SHP77 (cell line): ENCODE measurements at regions not wholly inside any gene's neighbourhood (a gene's known extent, or its start where the extent isn't known, plus 50 kb on each side); places are given as distances from the start of the nearest gene placed in this dataset.
A peak's percentile ranks its signal among the peaks of the same experiment; 100 is the strongest.
"Not testable (repeated sequence)": the region's sequence is repeated elsewhere in the genome, so short reads cannot be mapped to it uniquely, and the experiment has no call there.

ENCODE experiments used
- DNase-seq, 2 experiments: peaks; one replicate each; lab custom pipeline; 2025; lab: John Stamatoyannopoulos, UW

DNA sequence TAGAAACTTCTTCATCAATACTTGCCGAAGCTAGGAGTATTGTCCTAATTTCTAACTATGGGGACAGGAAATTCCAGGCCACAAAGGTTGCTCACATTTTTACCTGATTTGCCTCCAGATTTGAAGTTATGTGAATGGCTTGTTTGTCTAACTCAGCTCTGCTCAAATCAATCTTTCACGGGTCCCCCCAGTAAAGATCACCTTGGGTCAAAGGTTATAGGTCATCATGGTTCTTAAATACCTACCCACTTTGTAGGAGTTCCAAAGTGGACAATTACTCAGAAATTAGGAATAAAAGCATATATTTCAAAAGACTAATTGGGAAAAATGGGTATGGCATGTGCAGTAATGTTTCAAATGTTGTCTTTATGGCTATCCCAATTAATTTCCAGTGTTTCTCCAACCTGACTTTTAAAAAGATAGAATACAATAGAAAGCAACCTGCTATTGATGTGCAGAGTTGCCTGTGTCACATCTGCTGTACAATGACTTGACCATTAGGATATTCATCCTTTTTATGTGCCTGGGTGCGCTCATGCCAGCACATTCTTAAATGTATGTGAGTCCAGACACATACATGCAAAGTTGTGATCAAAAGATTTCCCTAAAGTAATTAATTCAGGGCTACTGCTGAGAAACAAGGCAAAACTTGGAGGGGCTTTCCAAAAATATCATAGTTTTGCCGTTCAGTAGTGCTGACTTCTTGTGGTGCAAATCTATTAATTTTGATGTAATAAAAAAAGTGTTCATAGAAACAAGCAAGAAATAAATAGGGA is 126.1 kb downstream of the MYCN start:
- DNase-seq: no peak

DNA sequence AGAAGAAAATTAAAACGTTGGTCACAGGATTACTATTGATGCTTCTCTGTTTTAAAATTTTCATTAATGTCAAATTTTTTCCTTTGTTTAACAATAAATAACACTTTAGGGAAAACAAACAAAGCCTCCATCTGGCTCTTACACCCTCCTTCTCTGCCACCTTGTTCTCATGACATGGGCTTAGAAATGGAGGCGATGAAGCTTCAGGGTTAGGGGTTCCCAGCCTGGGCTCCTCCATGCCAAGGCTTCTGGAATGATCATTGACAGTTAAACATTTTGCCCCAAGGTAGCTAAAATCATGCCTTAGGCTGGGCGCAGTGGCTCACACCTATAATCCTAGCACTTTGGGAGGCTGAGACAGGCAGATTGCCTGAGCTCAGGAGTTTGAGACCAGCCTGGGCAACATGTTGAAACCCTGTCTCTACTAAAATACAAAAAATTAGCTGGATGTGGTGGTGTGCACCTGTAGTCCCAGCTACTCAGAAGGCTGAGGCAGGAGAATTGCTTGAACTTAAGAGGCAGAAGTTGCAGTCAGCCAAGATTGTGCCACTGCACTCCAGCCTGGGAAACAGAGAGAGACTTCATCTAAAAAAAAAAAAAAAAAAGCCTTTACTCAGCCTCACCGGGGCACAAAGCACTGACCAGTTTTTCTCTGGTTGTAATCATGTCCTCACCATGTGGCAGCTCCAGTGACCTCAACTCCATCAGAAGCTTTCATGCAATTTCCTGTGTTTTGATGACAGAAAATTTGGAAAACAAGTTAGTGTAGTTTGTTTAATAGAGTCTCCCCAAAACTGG is 125.1 kb downstream of the MYCN start:
- DNase-seq: not testable (repeated sequence)

DNA sequence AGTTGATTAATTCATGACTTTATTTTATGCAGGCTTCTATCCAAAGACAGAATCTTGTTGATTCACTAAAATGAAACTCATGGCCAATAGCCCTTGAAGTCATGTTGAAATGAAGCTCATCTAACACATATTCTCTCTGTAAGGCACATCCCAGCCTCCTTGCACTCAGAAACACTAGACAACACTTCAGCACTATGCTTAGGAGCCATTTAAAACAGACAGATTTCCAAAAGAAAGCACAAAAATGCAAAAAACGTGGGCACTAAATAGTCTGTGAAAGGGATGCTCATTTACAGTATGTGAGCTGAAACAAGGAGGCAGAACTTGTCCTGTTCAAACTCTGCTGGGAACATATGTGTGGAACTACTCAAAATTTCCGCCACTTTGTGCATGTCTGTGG is 124.4 kb downstream of the MYCN start:
- no peak for DNase-seq

DNA sequence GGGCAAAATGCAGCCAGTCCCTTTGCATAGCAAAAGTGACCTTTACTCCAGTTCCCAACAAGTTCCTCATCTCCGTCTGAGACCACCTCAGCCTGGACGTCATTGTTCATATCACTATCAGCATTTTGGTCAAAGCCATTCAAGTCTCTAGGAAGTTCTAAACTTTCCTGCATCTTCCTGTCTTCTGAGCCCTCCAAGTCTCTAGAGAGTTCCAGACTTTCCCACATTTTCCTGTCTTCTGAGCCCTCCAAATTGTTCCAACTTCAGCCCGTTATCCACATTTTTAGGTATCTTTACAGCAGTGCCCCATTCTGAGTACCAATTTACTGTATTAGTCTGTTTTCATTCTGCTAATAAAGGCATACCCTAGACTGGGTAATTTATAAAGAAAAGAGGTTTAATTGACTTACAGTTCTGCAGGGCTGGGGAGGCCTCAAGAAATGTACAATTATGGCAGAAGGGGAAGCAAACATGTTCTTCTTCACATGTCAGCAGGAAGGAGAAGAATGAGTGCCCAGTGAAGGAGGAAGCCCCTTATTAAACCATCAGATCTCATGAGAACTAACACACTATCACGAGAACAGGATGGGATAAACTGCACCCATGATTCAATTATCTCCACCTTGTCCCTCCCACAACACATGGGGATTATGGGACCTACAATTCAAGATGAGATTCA is 123.7 kb downstream of the MYCN start:
- no peak for DNase-seq

DNA sequence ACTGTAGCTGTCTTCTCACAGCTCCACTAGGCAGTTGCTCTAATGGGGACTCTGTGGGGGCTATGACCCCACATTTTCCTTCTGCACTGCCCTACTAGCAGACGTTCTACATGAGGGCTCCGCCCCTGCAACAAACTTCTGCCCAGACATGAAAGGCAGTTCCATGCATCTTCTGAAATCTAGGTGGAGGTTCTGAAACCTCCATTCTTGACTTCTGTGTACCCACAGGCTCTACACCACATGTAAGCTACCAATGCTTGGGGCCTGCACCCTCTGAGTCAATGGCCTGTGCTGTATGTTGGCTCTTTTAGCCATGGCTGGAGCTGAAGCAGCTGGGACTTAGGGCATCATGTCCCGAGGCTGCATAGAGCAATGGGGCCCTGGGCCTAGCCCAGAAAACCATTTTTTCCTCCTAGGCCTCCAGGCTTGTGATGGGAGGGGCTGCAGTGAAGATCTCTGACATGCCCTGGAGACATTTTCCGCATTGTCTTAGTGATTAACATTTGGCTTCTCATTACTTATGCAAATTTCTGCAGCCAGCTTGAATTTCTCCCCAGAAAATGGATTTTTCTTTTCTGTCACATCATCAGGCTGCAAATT is 123.0 kb downstream of the MYCN start:
- DNase-seq: no peak

DNA sequence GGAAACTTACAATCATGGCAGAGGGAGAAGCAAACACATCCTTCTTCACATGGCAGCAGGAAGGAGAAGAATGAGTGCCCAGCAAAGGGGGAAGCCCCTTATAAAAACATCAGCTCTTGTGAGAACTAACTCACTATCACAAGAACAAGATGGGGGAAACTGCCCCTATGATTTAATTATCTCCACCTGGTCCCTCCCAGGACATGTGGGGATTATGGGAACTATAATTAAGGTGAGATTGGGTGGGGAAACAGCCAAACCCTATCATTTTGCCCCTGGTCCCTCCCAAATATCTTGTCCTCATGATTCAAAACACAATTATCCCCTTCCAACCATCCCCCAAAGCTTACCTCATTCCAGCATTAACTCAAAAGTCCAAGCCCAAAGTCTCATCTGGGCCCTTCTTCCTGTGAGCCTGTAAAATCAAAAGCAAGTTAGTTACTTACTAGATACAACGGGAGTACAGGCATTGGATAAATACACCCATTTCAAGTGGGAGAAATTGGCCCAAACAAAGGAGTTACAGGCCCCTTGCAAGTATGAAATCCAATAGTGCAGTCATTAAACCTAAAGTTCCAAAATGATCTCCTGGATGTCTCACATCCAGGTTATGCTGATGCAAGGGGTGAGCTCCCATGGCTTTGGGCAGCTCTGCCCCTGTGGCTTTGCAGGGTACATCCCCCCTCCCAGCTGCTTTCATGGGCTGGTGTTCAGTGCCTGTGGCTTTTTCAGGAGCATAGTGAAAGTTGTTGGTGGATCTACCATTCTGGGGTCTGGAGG is 122.3 kb downstream of the MYCN start:
- no peak for DNase-seq

DNA sequence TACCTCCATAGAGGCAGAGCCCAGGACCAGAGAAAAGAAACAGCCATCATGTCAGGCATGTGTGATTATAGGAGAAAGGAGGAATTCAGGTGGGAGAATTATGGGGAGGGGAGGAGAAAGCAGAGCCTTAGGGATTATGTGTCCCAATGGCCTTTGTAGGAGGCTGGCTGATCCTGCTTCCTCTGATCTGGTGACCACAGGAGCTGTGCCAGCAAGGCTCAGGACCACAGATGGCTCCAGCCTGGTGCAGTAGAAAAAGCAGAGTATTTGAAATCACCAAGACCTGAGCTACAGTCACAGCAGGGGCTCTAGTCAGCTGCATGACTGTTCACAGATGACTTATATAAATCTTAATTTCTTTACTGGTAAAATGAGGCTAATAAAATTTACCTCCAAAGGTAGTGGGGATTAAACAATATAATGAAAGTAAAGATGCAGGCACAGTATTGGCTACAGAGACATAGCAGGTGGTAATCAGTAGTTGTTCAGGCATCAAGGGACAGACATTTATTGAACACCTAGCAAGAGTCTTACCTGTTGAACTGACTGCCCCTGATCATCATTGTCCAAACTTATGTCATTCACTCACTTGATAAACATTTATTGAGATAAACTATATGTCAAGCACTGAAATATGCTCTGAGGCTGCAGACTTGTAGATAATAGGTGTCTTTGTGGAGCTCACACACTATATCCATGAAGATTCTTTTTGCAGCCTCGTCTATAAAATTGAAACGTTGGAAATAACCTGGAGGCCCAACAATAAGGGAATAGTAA is 121.3 kb downstream of the MYCN start:
- DNase-seq: no peak

DNA sequence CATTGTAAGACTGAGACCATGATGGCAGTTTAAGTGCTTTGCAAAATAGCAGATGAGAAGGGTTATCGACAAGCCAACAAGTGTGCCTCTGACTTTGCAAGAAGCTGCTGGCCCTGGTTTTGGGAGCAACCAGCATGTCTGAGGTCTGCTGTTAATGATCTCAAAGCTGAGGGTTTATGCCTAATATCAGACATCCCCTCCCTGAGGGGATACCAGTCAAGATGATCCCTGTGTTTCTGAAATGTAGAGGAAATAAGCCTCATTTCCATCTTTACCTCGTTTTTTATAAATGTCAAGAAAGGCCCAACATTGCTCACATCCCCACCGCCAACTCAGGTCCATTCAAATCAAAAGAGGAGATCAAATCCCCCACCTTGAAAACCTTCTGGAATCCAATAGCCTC is 120.6 kb downstream of the MYCN start:
- no peak for DNase-seq

DNA sequence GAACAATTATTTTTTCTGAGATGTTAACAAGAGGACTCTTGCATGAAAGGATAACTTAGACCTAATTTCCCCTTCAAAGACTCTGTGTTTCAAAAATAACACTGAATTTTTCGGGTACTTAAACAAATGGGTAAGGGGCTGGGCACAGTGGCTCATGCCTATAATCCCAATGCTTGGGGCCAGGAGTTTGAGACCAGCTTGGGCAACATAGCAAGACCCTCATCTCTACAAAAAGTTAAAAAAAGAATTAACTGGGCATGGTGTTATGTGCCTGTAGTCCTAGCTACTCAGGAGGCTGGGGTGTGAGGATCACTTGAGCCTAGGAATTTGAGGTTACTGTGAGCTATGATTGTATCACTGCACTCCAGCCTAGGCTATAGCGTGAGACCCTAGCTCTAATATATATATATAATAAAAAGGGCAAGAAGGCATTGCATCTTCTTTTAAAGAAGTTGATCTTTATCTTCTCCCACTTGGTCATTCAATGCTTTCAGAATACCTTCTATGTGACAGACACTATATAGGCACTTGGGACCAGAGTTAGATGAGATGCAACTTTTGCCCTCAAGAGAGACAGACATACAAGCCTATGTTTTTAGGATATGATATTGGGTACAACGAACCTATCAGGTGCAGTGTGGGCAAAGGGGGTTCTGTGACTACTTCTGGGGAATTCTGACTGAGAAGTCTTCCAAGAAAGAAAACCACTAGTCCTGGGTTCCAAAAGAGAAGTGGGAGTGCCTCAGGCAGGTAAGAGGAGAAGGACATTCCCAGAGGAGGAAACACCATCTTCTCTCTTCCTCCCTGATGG is 120.0 kb downstream of the MYCN start:
- DNase-seq: no peak

DNA sequence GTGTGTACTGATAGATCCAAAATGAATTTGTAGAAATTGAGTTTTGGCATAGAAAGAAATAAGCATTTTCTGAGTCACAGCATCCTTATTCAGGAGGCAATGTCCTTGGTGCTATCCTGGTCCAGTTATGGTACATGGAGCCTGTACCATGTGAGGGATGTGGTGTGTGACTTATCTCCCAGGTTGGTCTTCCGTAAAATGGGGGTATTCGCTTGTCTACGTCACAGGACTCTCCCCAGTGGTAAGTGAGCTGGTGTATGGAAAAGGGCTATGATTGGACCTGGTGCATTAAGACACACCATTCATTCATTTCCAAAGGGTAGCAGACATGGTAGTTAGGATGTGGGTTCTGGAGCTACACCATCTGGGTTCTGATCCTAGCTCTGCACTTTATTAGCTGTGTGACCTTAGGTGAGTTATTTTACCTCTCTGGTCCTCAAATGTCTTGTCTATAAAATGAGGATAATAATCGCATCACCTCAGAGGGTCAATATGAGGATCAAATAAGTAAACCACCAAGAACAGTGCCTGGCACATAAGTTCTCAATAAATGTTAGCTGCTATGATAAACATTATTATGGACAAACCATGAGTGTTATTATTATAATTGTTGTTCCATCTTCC is 119.2 kb downstream of the MYCN start:
- DNase-seq: no peak

DNA sequence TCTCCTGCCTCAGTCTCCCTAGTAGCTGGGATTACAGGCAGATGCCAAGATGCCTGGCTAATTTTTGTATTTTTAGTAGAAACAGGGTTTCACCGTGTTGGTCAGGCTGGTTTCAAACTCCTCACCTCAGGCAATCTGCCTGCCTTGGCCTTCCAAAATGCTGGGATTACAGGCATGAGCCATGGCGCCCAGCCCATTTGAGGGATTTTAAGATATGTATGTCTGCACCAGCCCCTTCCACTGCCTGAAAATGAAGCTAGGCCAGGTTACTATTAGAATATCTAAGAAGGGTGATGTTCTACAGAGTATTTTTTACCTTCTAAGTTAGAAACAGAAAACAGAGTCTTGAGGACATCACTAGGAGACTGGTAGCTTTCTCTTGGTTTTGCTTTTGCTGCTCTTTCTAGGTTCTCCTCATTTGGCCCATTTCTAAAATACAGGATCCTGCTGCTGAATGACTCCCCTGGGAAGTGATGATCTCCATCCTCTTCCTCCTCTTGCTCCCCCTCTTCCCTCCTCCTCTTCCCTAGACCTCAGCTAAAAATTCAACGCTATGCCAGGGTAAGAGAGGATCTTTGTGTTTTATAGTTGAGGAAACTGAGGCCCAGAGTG is 118.5 kb downstream of the MYCN start:
- DNase-seq: no peak

DNA sequence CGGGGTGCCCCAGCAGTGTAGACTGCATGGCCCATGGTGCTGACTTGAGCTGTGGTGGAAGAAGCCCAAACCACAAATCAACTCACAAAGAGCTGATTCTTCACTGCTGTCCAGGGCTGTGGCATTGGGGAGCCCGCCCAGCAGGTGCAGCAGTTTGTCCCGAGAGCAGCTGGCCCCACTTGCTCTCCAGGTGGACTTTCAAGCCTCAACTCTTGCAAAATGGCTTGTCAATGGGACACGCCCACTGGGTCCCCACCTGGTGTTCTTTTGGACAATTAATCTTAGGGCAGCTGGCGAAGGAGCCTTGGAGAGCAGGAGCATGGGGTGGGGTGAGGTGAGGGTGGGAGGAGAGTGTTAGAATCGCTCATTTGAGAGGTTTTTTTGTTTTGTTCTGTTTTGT is 117.9 kb downstream of the MYCN start:
- DNase-seq: peak in 1 of 2 experiments; percentile 37

DNA sequence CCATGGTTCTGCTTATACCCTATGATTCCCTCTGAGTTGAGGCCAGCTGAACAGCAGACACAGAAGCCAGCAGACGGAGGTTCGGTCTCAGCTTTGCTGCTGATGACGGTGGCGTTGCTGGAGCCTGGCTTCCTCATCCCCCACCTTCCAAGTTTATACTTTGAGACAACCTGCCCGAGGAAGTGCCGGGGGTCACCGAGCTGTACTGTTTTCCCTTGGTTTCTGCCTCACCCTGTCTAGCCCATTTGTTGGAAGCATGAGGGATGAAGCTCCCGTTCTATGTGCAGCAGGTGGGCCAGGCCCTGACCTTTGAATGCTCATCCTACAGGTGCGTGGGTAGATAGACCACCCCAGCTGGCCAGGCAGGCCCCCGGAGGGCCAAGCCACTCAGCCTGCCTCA is 117.3 kb downstream of the MYCN start:
- DNase-seq: no peak

DNA sequence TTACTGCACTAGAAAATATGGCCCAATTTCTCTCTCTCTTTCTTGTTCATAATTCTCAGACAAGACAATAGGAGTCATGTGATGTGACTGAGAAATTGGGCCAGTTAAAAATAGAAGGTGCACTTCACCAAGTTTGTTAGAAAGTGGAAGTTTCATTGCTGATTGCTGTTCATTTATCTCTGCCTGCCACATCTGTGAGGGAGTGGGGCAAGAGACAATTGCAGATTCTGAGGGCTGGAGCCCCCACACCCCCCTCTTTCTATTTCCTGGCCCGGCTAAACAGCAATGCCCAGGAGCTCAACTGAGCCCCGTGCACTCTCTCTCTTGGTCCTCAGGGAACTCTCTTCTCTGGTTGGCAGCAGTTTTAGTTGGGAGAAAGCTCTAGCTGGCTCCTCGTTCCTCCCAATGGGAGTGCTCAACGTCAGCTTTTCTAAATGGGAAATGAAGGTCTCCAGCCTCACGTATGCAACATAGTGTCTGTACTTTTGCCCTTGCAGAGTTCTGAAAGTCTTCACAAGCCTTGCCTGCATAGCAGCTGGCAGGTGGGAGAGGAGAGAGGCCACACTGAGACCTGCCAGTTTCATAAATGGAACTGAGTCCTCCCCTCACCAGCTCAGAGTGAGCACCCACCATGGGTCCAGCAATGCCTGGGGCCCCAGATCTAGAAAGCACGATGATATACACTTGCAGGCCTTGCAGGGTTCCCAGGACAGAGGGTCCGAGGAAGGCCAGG is 115.7 kb downstream of the MYCN start:
- no peak for DNase-seq

DNA sequence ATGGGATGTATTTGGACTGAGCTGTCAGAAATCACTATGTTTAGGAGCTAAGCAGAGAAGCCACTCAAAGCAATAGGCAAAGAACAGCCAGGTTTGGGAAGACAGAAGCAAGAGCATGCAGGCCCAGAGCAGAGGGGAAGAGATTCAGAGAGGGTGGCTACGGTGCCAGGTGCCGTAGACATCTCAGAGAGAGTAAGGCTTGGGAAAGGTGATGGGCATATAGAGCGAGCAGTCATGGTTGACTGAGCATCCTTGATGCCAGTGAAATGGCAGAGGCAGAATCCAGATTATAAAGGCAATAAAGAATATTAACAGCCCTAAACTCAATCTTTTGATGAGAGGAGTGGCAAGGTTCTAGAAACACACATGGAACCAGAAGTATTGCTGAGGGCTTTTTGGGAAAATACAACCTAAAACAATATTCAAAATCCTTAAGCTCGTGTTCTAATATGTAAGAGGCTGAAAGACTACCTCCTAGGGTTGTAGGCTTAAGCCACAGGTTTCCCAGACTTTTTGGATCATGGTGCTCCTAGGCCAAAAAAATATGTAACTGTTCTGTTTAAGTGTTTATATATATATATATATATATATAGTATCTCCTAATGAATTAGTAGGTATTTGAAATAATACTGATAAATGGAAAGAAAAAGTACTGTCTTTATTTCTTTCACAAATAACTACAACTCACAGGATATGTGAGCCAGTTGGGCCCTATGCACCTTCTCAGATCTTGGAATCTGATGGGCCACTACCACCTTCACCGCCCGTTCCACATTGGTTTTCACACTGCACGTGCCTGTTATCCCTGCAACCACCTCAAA is 113.3 kb downstream of the MYCN start:
- no peak for DNase-seq

DNA sequence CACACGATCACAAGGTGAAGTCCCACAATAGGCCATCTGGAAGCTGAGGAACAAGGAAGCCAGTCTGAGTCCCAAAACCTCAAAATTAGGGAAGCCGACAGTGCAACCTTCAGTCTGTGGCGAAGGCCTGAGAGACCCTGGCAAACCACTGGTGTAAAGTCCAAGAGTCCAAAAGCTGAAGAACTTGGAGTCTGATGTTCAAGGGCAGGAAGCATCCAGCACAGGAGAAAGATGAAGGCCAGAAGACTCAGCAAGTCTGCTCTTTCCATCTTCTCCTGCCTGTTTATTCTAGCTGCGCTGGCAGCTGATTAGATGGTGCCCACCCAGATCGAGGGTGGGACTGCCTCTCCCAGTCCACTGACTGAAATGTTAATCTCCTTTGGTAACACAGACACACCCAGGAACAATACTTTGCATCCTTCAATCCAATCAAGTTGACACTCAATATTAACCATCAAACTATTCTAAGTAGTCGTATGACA is 112.3 kb downstream of the MYCN start:
- not testable (repeated sequence) for DNase-seq

DNA sequence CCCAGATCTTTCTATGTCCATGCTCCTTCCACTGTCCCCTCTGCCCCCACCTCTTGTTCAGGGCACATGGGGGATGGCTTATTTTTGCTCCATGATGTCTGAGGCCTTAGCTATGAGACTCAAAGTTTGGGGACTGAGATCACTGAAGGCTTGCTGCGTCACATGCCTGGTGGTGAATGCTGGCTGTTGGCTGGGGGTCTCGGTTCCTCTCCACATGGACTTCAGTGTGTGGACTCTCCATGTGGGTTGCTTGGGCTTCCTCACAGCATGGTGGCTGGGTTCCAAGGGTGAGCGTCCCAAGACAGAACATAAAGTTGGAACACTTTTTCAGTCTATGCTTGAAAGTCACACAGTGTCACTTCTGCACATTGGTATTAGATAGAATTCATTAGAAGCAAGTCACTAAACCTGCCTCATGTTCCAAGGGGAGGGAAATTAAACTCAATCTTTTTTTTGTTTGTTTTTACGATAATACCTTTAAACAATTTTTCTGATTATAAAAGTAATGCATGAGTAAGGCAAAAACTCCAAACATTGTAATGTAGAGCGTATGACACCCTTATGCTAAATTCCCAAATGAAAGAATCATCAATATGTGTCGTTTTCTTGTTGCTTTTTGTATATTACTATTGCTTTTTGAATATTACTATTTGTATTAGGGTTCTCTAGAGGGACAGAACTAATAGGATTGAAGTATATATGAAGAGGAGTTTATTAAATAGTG is 111.7 kb downstream of the MYCN start:
- DNase-seq: no peak
